Limb (tissue), 2 donors: ENCODE measurements at regions not wholly inside any gene's neighbourhood (a gene's known extent, or its start where the extent isn't known, plus 50 kb on each side); places are given as distances from the start of the nearest gene placed in this dataset.
"Not testable (repeated sequence)": the region's sequence is repeated elsewhere in the genome, so short reads cannot be mapped to it uniquely, and the experiment has no call there.

ENCODE experiments used
- DNase-seq, 2 donors: peaks; one replicate each; pipeline ENCODE4 v3.0.0-alpha.2; 2016; ENCODE audit errors: extremely low spot score in 2 of 2

- peak; percentile 88 to 90 for DNase-seq
Observed at GRCh38 chr17:47066841-47067682, 88.0 kb upstream of the RPRML start.

- no peak for DNase-seq
Observed at GRCh38 chr17:47066095-47066494, 87.0 kb upstream of the RPRML start.

GRCh38 chr17:47064684-47065083, 85.6 kb upstream of the RPRML start:
- no peak for DNase-seq

GRCh38 chr17:47063475-47063874, 84.4 kb upstream of the RPRML start:
- DNase-seq, result no peak

GRCh38 chr17:47062851-47063250, 83.8 kb upstream of the RPRML start:
- not testable (repeated sequence) for DNase-seq

GRCh38 chr17:47060005-47060404, 81.0 kb upstream of the RPRML start:
- not testable (repeated sequence) for DNase-seq

- DNase-seq, result no peak
Observed at GRCh38 chr17:47057830-47058229, 78.8 kb upstream of the RPRML start.

GRCh38 chr17:47057279-47057678, 78.2 kb upstream of the RPRML start:
- not testable (repeated sequence) for DNase-seq

- not testable (repeated sequence) for DNase-seq
Observed at GRCh38 chr17:47056687-47057086, 77.6 kb upstream of the RPRML start.
